ENCODE measurements at regions not wholly inside any gene's neighbourhood (a gene's known extent, or its start where the extent isn't known, plus 50 kb on each side); places are given as distances from the start of the nearest gene placed in this dataset.

- TF ChIP-seq CTCF (conservative IDR thresholded peaks at IDR 0.05; ENCODE audit: low read length) (no peak), EZH2phosphoT487 (IDR thresholded peaks at IDR 0.05; ENCODE audit: borderline replicate concordance) (no peak)
Measured at GRCh38 chr9:25755951-25756350, 77.7 kb upstream of the TUSC1 start.
